ENCODE measurements at regions not wholly inside any gene's neighbourhood (a gene's known extent, or its start where the extent isn't known, plus 50 kb on each side); places are given as distances from the start of the nearest gene placed in this dataset.

- H3K4me3 ChIP-seq (ENCODE audit: low read length): peak overlapping the region; percentile 74
- no peak for TF ChIP-seq CTCF (conservative IDR thresholded peaks at IDR 0.05; ENCODE audit: low read length)
- peak; percentile 7 for DNase-seq (ENCODE audit: low read depth)
Measured at GRCh38 chr12:24562771-24563431, 386.0 kb downstream of the BCAT1 start.

GRCh38 chr12:24561882-24562770 lies 386.8 kb downstream of the BCAT1 start:
- peak overlapping the region; percentile 74 for H3K4me3 ChIP-seq (ENCODE audit: low read length)
- DNase-seq (ENCODE audit: low read depth): peak; percentile 29
- TF ChIP-seq CTCF (conservative IDR thresholded peaks at IDR 0.05; ENCODE audit: low read length): no peak

- peak; percentile 7 for DNase-seq (ENCODE audit: low read depth)
- peak overlapping the region; percentile 74 for H3K4me3 ChIP-seq (ENCODE audit: low read length)
- no peak for TF ChIP-seq CTCF (conservative IDR thresholded peaks at IDR 0.05; ENCODE audit: low read length)
Measured at GRCh38 chr12:24561411-24561871, 387.5 kb downstream of the BCAT1 start.

GRCh38 chr12:24560831-24561271 lies 388.1 kb downstream of the BCAT1 start:
- DNase-seq (ENCODE audit: low read depth): no peak
- H3K4me3 ChIP-seq (ENCODE audit: low read length): peak overlapping the region; percentile 74; the same call in 1 of the 2 replicates
- TF ChIP-seq CTCF (conservative IDR thresholded peaks at IDR 0.05; ENCODE audit: low read length): no peak

- no peak overlapping the region for H3K4me3 ChIP-seq (ENCODE audit: low read length)
- TF ChIP-seq CTCF (conservative IDR thresholded peaks at IDR 0.05; ENCODE audit: low read length): no peak
- no peak for DNase-seq (ENCODE audit: low read depth)
Measured at GRCh38 chr12:24560192-24560775, 388.6 kb downstream of the BCAT1 start.

- no peak for DNase-seq (ENCODE audit: low read depth)
- no peak for TF ChIP-seq CTCF (conservative IDR thresholded peaks at IDR 0.05; ENCODE audit: low read length)
- no peak overlapping the region for H3K4me3 ChIP-seq (ENCODE audit: low read length)
Measured at GRCh38 chr12:24557738-24558137, 391.2 kb downstream of the BCAT1 start.

Data from AG10803 (cell line).